ENCODE measurements at regions not wholly inside any gene's neighbourhood (a gene's known extent, or its start where the extent isn't known, plus 50 kb on each side); places are given as distances from the start of the nearest gene placed in this dataset.
A peak's percentile ranks its signal among the peaks of the same experiment; 100 is the strongest.

- H3K9me3 Mint-ChIP-seq (ENCODE audit: unreplicated experiment), result peaks cover 24% of the 10 kb centered on the region
- H3K27me3 Mint-ChIP-seq (ENCODE audit: insufficient read depth, unreplicated experiment), result no peaks in the 10 kb centered on the region
- BruUV-seq (replicated peaks), result no TSS peak
- no peak for DNase-seq
- TF ChIP-seq, protein P1, sequence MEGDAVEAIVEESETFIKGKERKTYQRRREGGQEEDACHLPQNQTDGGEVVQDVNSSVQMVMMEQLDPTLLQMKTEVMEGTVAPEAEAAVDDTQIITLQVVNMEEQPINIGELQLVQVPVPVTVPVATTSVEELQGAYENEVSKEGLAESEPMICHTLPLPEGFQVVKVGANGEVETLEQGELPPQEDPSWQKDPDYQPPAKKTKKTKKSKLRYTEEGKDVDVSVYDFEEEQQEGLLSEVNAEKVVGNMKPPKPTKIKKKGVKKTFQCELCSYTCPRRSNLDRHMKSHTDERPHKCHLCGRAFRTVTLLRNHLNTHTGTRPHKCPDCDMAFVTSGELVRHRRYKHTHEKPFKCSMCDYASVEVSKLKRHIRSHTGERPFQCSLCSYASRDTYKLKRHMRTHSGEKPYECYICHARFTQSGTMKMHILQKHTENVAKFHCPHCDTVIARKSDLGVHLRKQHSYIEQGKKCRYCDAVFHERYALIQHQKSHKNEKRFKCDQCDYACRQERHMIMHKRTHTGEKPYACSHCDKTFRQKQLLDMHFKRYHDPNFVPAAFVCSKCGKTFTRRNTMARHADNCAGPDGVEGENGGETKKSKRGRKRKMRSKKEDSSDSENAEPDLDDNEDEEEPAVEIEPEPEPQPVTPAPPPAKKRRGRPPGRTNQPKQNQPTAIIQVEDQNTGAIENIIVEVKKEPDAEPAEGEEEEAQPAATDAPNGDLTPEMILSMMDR (IDR thresholded peaks at IDR 0.05; ENCODE audit: insufficient read depth in 1 of 2, low read depth in 1 of 2, low read length in 1 of 2, severe bottlenecking in 1 of 2, unreplicated experiment in 1 of 2), result no peak
- H3K36me3 Mint-ChIP-seq (ENCODE audit: insufficient read depth, unreplicated experiment), result no peaks in the 10 kb centered on the region
- intact Hi-C loops (cut with micrococcal nuclease; ENCODE audit: unreplicated experiment), result no loop called here
- ChIA-PET POLR2A (no interaction called here), CTCF (no interaction called here)
- no peak overlapping the region for H3K4me3 Mint-ChIP-seq (ENCODE audit: unreplicated experiment)
- Histone ChIP-seq H3K27me3 (replicated peaks; ENCODE audit: control insufficient read depth, insufficient read depth, low read length) (no peaks in the 10 kb centered on the region), H3K36me3 (ENCODE audit: control insufficient read depth, insufficient read depth, low read length) (no peaks in the 10 kb centered on the region), H3K9me3 (peaks cover 27% of the 10 kb centered on the region), H3K4me3 (ENCODE audit: low read depth, low read length) (no peak overlapping the region), H3K4me1 (no peaks in the 10 kb centered on the region)
- no peaks in the 10 kb centered on the region for H3K4me1 Mint-ChIP-seq (ENCODE audit: low read depth, unreplicated experiment)
- H3K27ac Mint-ChIP-seq (ENCODE audit: unreplicated experiment), result no peak overlapping the region
These were observed 97.4 kb downstream of the FOXL3 start for GRCh38 chr7:387132-388022.

DNA sequence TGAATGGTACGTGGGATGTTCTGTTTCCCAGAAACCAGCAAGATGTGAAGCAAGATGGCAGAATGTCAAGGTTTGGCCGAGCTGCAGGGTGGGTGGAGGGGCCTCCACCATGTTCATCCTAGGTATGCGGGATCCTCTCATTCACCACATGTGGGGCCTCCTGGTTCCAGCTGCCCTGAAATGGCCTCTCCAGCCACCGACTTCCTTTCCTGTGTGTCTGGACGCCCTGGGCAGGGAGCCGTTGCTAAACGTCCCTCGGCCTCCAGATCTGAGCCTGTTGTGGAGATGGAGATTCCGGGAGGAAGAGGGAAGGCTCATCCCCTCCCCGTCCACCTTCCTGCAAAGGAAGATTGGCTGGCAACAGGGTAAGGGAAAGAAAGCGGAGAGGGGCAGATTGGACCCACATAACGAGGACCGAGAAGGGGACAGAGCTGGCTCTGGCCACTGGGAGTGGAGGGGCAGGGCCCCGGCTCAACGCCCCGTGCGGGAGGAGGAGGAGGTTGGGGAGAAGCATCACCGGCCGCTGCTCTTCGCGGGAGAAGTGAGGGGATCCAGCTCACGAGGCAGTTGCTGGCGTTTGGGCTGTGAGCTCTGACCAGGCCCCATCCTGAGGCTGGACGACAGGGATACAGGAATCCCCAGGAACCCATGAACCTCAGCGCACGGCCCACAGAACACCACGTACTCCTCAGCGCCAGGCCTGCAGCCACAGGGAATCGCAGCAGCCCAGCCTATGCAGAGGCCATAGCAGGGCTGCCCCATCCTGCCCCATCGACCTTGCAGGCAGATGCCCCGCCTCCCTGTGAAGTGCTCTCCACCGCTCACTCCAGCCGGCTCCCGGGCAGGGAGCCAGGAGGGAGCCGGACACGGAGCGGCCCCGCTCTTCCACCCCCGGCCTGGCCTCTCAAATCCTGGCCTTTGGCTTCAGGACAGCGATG lies 98.3 kb downstream of the FOXL3 start:
- peak overlapping the region; percentile 35 for H3K27ac Mint-ChIP-seq (ENCODE audit: unreplicated experiment)
- peaks cover 24% of the 10 kb centered on the region for H3K9me3 ChIP-seq
- H3K27me3 Mint-ChIP-seq (ENCODE audit: insufficient read depth, unreplicated experiment), result no peaks in the 10 kb centered on the region
- ChIA-PET CTCF (interaction anchor here (0.7 kb wide), 1 partner anchor 707 kb away, joined by 3 read pairs; no protein-coding TSS in a partner anchor), POLR2A (interaction anchor here (0.6 kb wide), 1 partner anchor 155 kb away, joined by 3 read pairs; no protein-coding TSS in a partner anchor)
- H3K27me3 ChIP-seq (replicated peaks; ENCODE audit: control insufficient read depth, insufficient read depth, low read length), result no peaks in the 10 kb centered on the region
- no TSS peak for BruUV-seq (replicated peaks)
- TF ChIP-seq, protein P1 (IDR thresholded peaks at IDR 0.05; ENCODE audit: insufficient read depth in 1 of 2, low read depth in 1 of 2, low read length in 1 of 2, severe bottlenecking in 1 of 2, unreplicated experiment in 1 of 2), result no peak
- H3K4me3 ChIP-seq (ENCODE audit: low read depth, low read length), result no peak overlapping the region
- H3K36me3 Mint-ChIP-seq (ENCODE audit: insufficient read depth, unreplicated experiment), result no peaks in the 10 kb centered on the region
- no peak for DNase-seq
- H3K9me3 Mint-ChIP-seq (ENCODE audit: unreplicated experiment), result peaks cover 15% of the 10 kb centered on the region
- no peaks in the 10 kb centered on the region for H3K4me1 ChIP-seq
- no peak overlapping the region for H3K4me3 Mint-ChIP-seq (ENCODE audit: unreplicated experiment)
- intact Hi-C loops (cut with micrococcal nuclease; ENCODE audit: unreplicated experiment), result no loop called here
- no peaks in the 10 kb centered on the region for H3K36me3 ChIP-seq (ENCODE audit: control insufficient read depth, insufficient read depth, low read length)
- no peaks in the 10 kb centered on the region for H3K4me1 Mint-ChIP-seq (ENCODE audit: low read depth, unreplicated experiment)

- Histone ChIP-seq H3K9me3 (peaks cover 20% of the 10 kb centered on the region), H3K27me3 (replicated peaks; ENCODE audit: control insufficient read depth, insufficient read depth, low read length) (no peaks in the 10 kb centered on the region), H3K4me3 (ENCODE audit: low read depth, low read length) (no peak overlapping the region), H3K36me3 (ENCODE audit: control insufficient read depth, insufficient read depth, low read length) (no peaks in the 10 kb centered on the region), H3K4me1 (no peaks in the 10 kb centered on the region)
- CTCF ChIA-PET, result no interaction called here
- Mint-ChIP-seq H3K9me3 (ENCODE audit: unreplicated experiment) (peaks cover 7% of the 10 kb centered on the region), H3K36me3 (ENCODE audit: insufficient read depth, unreplicated experiment) (no peaks in the 10 kb centered on the region), H3K27me3 (ENCODE audit: insufficient read depth, unreplicated experiment) (no peaks in the 10 kb centered on the region), H3K4me3 (ENCODE audit: unreplicated experiment) (no peak overlapping the region), H3K27ac (ENCODE audit: unreplicated experiment) (peak overlapping the region; percentile 35), H3K4me1 (ENCODE audit: low read depth, unreplicated experiment) (no peaks in the 10 kb centered on the region)
- intact Hi-C loops (cut with micrococcal nuclease; ENCODE audit: unreplicated experiment), result no loop called here
- no peak for DNase-seq
- TF ChIP-seq, protein P1 (IDR thresholded peaks at IDR 0.05; ENCODE audit: insufficient read depth in 1 of 2, low read depth in 1 of 2, low read length in 1 of 2, severe bottlenecking in 1 of 2, unreplicated experiment in 1 of 2), result no peak
- POLR2A ChIA-PET, result interaction anchor here (0.6 kb wide), 1 partner anchor 154 kb away, joined by 3 read pairs; no protein-coding TSS in a partner anchor
- no TSS peak for BruUV-seq (replicated peaks)
These were observed 99.2 kb downstream of the FOXL3 start for GRCh38 chr7:388961-389701.
